ENCODE measurements at regions not wholly inside any gene's neighbourhood (a gene's known extent, or its start where the extent isn't known, plus 50 kb on each side); places are given as distances from the start of the nearest gene placed in this dataset.
"Not testable (repeated sequence)": the region's sequence is repeated elsewhere in the genome, so short reads cannot be mapped to it uniquely, and the experiment has no call there.

DNA sequence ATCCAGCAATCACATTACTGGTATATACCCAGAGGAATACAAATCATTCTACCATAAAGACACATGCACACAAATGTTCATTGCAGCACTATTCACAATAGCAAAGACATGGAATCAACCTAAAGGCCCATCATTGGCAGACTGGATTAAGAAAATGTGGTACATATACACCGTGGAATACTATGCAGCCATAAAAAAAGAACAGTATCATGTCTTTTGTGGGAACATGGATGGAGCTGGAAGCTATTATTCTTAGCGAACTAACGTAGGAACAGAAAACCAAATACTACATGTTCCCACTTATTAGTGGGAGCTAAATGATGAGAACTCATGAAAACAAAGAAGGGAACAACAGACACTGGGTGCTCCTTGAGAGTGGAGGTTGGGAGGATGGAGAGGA is 60.9 kb downstream of the PGRMC1 start:
- not testable (repeated sequence) for H4K91ac ChIP-seq (ENCODE audit: insufficient read length, low read depth, low read length); H4K20me1 ChIP-seq (ENCODE audit: control insufficient read depth, insufficient read depth, insufficient read length); H3K23me2 ChIP-seq (ENCODE audit: insufficient read length, low read depth, low read length, poor library complexity, severe bottlenecking); H3K56ac ChIP-seq (ENCODE audit: insufficient read length, low read depth, low read length); H3K4ac ChIP-seq (ENCODE audit: low read depth, low read length); H3K79me2 ChIP-seq (ENCODE audit: insufficient read depth, low read length); H2BK120ac ChIP-seq (ENCODE audit: low read depth, low read length, poor library complexity, severe bottlenecking); H3K27ac Mint-ChIP-seq; H3K9ac ChIP-seq (ENCODE audit: extremely low read depth, insufficient read length, low read length); H3K4me1 Mint-ChIP-seq; DNase-seq; H4K8ac ChIP-seq (replicated peaks; ENCODE audit: insufficient read length, low read depth, low read length); H3K27me3 ChIP-seq (ENCODE audit: insufficient read depth, low read length); H3K18ac ChIP-seq (ENCODE audit: insufficient read length, low read depth, low read length); H2AK5ac ChIP-seq (ENCODE audit: insufficient read length, low read length); H4K5ac ChIP-seq (ENCODE audit: insufficient read length, low read depth, low read length); H3K36me3 Mint-ChIP-seq (ENCODE audit: insufficient read depth in 1 of 3, low read depth in 3 of 3); H3K27ac ChIP-seq (ENCODE audit: insufficient read length, low read depth, low read length); H3K23ac ChIP-seq (ENCODE audit: insufficient read length, low read depth, low read length); H3K4me1 ChIP-seq (ENCODE audit: insufficient read depth, low read length); H2BK12ac ChIP-seq (ENCODE audit: insufficient read length, low read depth, low read length); H2BK5ac ChIP-seq (ENCODE audit: insufficient read length, low read length); H3K4me3 Mint-ChIP-seq; H3K9me3 ChIP-seq (ENCODE audit: control insufficient read depth, low read depth, low read length); H2BK20ac ChIP-seq (ENCODE audit: low read depth, low read length, poor library complexity, severe bottlenecking); H3K79me1 ChIP-seq (ENCODE audit: insufficient read depth, low read depth, low read length, poor library complexity, severe bottlenecking); H2AFZ ChIP-seq (ENCODE audit: low read length); H2BK15ac ChIP-seq (ENCODE audit: low read depth, low read length); H3K14ac ChIP-seq (ENCODE audit: insufficient read depth, low read length); H3K4me2 ChIP-seq (ENCODE audit: insufficient read depth, insufficient read length, low read length); H3T11ph ChIP-seq (ENCODE audit: low read length); H3K27me3 Mint-ChIP-seq (ENCODE audit: low read depth)
- peaks cover 60 to 64% of the 10 kb centered on the region in 2 experiments for H3K9me3 Mint-ChIP-seq
- no CpG with 5 or more reads among the region's 3 CpGs for WGBS (ENCODE audit: extremely low coverage, insufficient read length, low lambda C conversion rate)

- H3K9ac ChIP-seq (ENCODE audit: extremely low read depth, insufficient read length, low read length); H2AK5ac ChIP-seq (ENCODE audit: insufficient read length, low read length); H4K91ac ChIP-seq (ENCODE audit: insufficient read length, low read depth, low read length); H3K79me2 ChIP-seq (ENCODE audit: insufficient read depth, low read length); H2BK5ac ChIP-seq (ENCODE audit: insufficient read length, low read length); H3K27ac Mint-ChIP-seq; H3K4me1 ChIP-seq (ENCODE audit: insufficient read depth, low read length); H3K18ac ChIP-seq (ENCODE audit: insufficient read length, low read depth, low read length); H2BK15ac ChIP-seq (ENCODE audit: low read depth, low read length); DNase-seq; H3K9me3 ChIP-seq (ENCODE audit: control insufficient read depth, low read depth, low read length); H3K14ac ChIP-seq (ENCODE audit: insufficient read depth, low read length); H2BK20ac ChIP-seq (ENCODE audit: low read depth, low read length, poor library complexity, severe bottlenecking); H4K20me1 ChIP-seq (ENCODE audit: control insufficient read depth, insufficient read depth, insufficient read length); H4K5ac ChIP-seq (ENCODE audit: insufficient read length, low read depth, low read length); H2BK120ac ChIP-seq (ENCODE audit: low read depth, low read length, poor library complexity, severe bottlenecking); H2AFZ ChIP-seq (ENCODE audit: low read length); H3K27ac ChIP-seq (ENCODE audit: insufficient read length, low read depth, low read length); H3K27me3 Mint-ChIP-seq (ENCODE audit: low read depth); H3K23ac ChIP-seq (ENCODE audit: insufficient read length, low read depth, low read length); H3K4me1 Mint-ChIP-seq; H3K79me1 ChIP-seq (ENCODE audit: insufficient read depth, low read depth, low read length, poor library complexity, severe bottlenecking); H3K4ac ChIP-seq (ENCODE audit: low read depth, low read length); H3K23me2 ChIP-seq (ENCODE audit: insufficient read length, low read depth, low read length, poor library complexity, severe bottlenecking); H3T11ph ChIP-seq (ENCODE audit: low read length); H3K4me2 ChIP-seq (ENCODE audit: insufficient read depth, insufficient read length, low read length); H3K27me3 ChIP-seq (ENCODE audit: insufficient read depth, low read length); H3K36me3 Mint-ChIP-seq (ENCODE audit: insufficient read depth in 1 of 3, low read depth in 3 of 3); H4K8ac ChIP-seq (replicated peaks; ENCODE audit: insufficient read length, low read depth, low read length); H3K4me3 Mint-ChIP-seq; H3K56ac ChIP-seq (ENCODE audit: insufficient read length, low read depth, low read length); H2BK12ac ChIP-seq (ENCODE audit: insufficient read length, low read depth, low read length): not testable (repeated sequence)
- WGBS (ENCODE audit: extremely low coverage, insufficient read length, low lambda C conversion rate), result no CpG with 5 or more reads among the region's 16 CpGs
- peaks cover 68 to 70% of the 10 kb centered on the region in 2 experiments for H3K9me3 Mint-ChIP-seq
Observed at GRCh38 chrX:119299812-119300211, 63.7 kb downstream of the PGRMC1 start.

Data from H9 (cell line).